Left lobe of liver (tissue), 2 donors: ENCODE measurements at regions not wholly inside any gene's neighbourhood (a gene's known extent, or its start where the extent isn't known, plus 50 kb on each side); places are given as distances from the start of the nearest gene placed in this dataset.

Source experiments
- ATAC-seq: fragments of 200-7000 bp; cut with Tn5 transposase; one replicate; pipeline ENCODE4 v1.9.1; 2020; ENCODE audit warnings: mild to moderate bottlenecking, moderate library complexity
- DNase-seq: peaks from one replicate; pipeline ENCODE4 v3.0.0-alpha.2; 2020; ENCODE audit warnings: low spot score
- donor health status: DM: no; HTN: no; CAD: no; lungs with moderate emphysema.
- donor health status: DM: no; HTN: yes; CAD: no.

- DNase-seq (no peak), ATAC-seq (no peak)
These were observed 82.9 kb downstream of the HES1 start for GRCh38 chr3:194218646-194219453.

GRCh38 chr3:194219826-194220410 is 84.0 kb downstream of the HES1 start:
- no peak for DNase-seq
- ATAC-seq, result no peak

GRCh38 chr3:194220901-194221326 is 85.0 kb downstream of the HES1 start:
- ATAC-seq, result no peak
- no peak for DNase-seq

GRCh38 chr3:194221336-194221735 is 85.4 kb downstream of the HES1 start:
- no peak for ATAC-seq
- DNase-seq, result peak; percentile 27

- ATAC-seq (no peak), DNase-seq (no peak)
These were observed 88.0 kb downstream of the HES1 start for GRCh38 chr3:194223951-194224350.

GRCh38 chr3:194224471-194225417 is 88.8 kb downstream of the HES1 start:
- ATAC-seq (no peak), DNase-seq (no peak)

GRCh38 chr3:194225418-194225812 is 89.5 kb downstream of the HES1 start:
- ATAC-seq, result no peak

GRCh38 chr3:194225988-194226663 is 90.2 kb downstream of the HES1 start:
- no peak for DNase-seq
- ATAC-seq, result no peak

More at GRCh38 chr3:194225418-194225812, 89.5 kb downstream of the HES1 start:
- no peak for DNase-seq

- ATAC-seq (peak; percentile 68), DNase-seq (no peak)
These were observed 96.2 kb downstream of the HES1 start for GRCh38 chr3:194231929-194232832.

- no peak for DNase-seq
- ATAC-seq, result no peak
These were observed 97.2 kb downstream of the HES1 start for GRCh38 chr3:194233150-194233549.

- ATAC-seq (no peak), DNase-seq (no peak)
These were observed 99.2 kb downstream of the HES1 start for GRCh38 chr3:194235160-194235559.

GRCh38 chr3:194237110-194237509 is 101.2 kb downstream of the HES1 start:
- no peak for DNase-seq
- ATAC-seq, result no peak

- DNase-seq (peak; percentile 32), ATAC-seq (no peak)
These were observed 104.8 kb downstream of the HES1 start for GRCh38 chr3:194240766-194241165.

GRCh38 chr3:194243172-194243837 is 107.4 kb downstream of the HES1 start:
- DNase-seq (peak; percentile 21), ATAC-seq (no peak)

- ATAC-seq, result no peak
- DNase-seq, result peak; percentile 40
These were observed 107.0 kb downstream of the CPN2 start for GRCh38 chr3:194244167-194244566.

GRCh38 chr3:194245474-194245873 is 105.7 kb downstream of the CPN2 start:
- no peak for DNase-seq
- no peak for ATAC-seq

- ATAC-seq (peak; percentile 20), DNase-seq (peak; percentile 49)
These were observed 105.1 kb downstream of the CPN2 start for GRCh38 chr3:194245975-194246561.

GRCh38 chr3:194246709-194247349 is 104.3 kb downstream of the CPN2 start:
- ATAC-seq (peak; percentile 42), DNase-seq (peak; percentile 56)
